ENCODE measurements at regions not wholly inside any gene's neighbourhood (a gene's known extent, or its start where the extent isn't known, plus 50 kb on each side); places are given as distances from the start of the nearest gene placed in this dataset.

DNA sequence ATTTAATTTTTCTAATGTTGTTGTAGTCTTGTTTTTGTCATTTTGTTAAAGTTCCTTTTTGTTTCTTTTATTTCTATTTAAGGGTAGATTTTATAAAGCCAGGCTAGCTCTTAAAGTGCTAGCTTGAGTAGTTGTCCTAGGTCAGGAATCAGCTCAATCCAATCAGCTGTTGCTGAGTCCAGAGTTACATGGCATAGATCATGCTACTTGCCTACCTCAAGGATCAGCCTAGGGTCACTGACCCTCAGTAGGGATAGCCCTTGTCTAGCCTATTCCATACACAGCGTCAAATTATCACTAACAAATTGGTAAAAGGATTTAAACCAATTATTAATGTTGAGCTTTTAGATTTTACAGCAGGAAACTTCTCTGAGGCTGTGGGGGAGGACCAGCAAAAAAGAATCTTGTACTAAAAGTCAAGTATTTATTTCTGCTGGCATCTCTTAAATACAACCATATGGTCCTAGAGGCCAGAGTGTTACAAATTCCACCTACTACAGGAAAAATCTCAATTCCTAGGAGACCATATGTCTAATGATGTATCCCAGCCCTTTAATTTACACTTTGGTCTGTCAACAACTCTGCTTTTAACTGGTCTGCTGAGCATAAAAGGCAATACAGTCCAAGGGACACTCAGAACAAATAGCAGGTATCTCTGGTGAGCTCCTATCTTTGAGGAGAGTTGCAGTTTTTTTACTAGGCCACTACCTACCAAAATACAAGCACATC lies 138.3 kb upstream of the PTPRG start (continued):
- no peak for TF ChIP-seq KLF9 (CRISPR knock-in tag; IDR thresholded peaks at IDR 0.05; ENCODE audit: low read depth)
- TF ChIP-seq ZMAT3 (CRISPR knock-in tag; conservative IDR thresholded peaks at IDR 0.05): no peak
- TF ChIP-seq, protein P1, sequence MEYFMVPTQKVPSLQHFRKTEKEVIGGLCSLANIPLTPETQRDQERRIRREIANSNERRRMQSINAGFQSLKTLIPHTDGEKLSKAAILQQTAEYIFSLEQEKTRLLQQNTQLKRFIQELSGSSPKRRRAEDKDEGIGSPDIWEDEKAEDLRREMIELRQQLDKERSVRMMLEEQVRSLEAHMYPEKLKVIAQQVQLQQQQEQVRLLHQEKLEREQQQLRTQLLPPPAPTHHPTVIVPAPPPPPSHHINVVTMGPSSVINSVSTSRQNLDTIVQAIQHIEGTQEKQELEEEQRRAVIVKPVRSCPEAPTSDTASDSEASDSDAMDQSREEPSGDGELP (IDR thresholded peaks at IDR 0.05; ENCODE audit: borderline replicate concordance, low read depth): no peak
- TF ChIP-seq ZNF224 (CRISPR knock-in tag; IDR thresholded peaks at IDR 0.05): no peak
- TF ChIP-seq ZNF816 (CRISPR knock-in tag; IDR thresholded peaks at IDR 0.05; ENCODE audit: borderline replicate concordance): no peak
- TF ChIP-seq PHF20 (CRISPR knock-in tag; IDR thresholded peaks at IDR 0.05): no peak
- no peak for TF ChIP-seq RORA (CRISPR knock-in tag; IDR thresholded peaks at IDR 0.05)
- TF ChIP-seq ZSCAN31 (CRISPR knock-in tag; IDR thresholded peaks at IDR 0.05; ENCODE audit: low read depth): no peak
- TF ChIP-seq, protein P2, sequence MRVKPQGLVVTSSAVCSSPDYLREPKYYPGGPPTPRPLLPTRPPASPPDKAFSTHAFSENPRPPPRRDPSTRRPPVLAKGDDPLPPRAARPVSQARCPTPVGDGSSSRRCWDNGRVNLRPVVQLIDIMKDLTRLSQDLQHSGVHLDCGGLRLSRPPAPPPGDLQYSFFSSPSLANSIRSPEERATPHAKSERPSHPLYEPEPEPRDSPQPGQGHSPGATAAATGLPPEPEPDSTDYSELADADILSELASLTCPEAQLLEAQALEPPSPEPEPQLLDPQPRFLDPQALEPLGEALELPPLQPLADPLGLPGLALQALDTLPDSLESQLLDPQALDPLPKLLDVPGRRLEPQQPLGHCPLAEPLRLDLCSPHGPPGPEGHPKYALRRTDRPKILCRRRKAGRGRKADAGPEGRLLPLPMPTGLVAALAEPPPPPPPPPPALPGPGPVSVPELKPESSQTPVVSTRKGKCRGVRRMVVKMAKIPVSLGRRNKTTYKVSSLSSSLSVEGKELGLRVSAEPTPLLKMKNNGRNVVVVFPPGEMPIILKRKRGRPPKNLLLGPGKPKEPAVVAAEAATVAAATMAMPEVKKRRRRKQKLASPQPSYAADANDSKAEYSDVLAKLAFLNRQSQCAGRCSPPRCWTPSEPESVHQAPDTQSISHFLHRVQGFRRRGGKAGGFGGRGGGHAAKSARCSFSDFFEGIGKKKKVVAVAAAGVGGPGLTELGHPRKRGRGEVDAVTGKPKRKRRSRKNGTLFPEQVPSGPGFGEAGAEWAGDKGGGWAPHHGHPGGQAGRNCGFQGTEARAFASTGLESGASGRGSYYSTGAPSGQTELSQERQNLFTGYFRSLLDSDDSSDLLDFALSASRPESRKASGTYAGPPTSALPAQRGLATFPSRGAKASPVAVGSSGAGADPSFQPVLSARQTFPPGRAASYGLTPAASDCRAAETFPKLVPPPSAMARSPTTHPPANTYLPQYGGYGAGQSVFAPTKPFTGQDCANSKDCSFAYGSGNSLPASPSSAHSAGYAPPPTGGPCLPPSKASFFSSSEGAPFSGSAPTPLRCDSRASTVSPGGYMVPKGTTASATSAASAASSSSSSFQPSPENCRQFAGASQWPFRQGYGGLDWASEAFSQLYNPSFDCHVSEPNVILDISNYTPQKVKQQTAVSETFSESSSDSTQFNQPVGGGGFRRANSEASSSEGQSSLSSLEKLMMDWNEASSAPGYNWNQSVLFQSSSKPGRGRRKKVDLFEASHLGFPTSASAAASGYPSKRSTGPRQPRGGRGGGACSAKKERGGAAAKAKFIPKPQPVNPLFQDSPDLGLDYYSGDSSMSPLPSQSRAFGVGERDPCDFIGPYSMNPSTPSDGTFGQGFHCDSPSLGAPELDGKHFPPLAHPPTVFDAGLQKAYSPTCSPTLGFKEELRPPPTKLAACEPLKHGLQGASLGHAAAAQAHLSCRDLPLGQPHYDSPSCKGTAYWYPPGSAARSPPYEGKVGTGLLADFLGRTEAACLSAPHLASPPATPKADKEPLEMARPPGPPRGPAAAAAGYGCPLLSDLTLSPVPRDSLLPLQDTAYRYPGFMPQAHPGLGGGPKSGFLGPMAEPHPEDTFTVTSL (CRISPR knock-in tag; IDR thresholded peaks at IDR 0.05; ENCODE audit: borderline replicate concordance): peak; percentile 44; the same call in 1 of the 2 replicates
- TF ChIP-seq ZNF703 (CRISPR knock-in tag; IDR thresholded peaks at IDR 0.05; ENCODE audit: borderline replicate concordance): no peak
- no peak for TF ChIP-seq CREB1 (IDR thresholded peaks at IDR 0.05)
- TF ChIP-seq CREB1 (CRISPR knock-in tag; IDR thresholded peaks at IDR 0.05): no peak
- TF ChIP-seq DNMT1 (CRISPR knock-in tag; IDR thresholded peaks at IDR 0.05): no peak
- no peak for TF ChIP-seq TP53 (CRISPR knock-in tag; conservative IDR thresholded peaks at IDR 0.05)
- TF ChIP-seq SNRNP70 (IDR thresholded peaks at IDR 0.05; ENCODE audit: low read depth, low read length): no peak
- TF ChIP-seq, protein P3, sequence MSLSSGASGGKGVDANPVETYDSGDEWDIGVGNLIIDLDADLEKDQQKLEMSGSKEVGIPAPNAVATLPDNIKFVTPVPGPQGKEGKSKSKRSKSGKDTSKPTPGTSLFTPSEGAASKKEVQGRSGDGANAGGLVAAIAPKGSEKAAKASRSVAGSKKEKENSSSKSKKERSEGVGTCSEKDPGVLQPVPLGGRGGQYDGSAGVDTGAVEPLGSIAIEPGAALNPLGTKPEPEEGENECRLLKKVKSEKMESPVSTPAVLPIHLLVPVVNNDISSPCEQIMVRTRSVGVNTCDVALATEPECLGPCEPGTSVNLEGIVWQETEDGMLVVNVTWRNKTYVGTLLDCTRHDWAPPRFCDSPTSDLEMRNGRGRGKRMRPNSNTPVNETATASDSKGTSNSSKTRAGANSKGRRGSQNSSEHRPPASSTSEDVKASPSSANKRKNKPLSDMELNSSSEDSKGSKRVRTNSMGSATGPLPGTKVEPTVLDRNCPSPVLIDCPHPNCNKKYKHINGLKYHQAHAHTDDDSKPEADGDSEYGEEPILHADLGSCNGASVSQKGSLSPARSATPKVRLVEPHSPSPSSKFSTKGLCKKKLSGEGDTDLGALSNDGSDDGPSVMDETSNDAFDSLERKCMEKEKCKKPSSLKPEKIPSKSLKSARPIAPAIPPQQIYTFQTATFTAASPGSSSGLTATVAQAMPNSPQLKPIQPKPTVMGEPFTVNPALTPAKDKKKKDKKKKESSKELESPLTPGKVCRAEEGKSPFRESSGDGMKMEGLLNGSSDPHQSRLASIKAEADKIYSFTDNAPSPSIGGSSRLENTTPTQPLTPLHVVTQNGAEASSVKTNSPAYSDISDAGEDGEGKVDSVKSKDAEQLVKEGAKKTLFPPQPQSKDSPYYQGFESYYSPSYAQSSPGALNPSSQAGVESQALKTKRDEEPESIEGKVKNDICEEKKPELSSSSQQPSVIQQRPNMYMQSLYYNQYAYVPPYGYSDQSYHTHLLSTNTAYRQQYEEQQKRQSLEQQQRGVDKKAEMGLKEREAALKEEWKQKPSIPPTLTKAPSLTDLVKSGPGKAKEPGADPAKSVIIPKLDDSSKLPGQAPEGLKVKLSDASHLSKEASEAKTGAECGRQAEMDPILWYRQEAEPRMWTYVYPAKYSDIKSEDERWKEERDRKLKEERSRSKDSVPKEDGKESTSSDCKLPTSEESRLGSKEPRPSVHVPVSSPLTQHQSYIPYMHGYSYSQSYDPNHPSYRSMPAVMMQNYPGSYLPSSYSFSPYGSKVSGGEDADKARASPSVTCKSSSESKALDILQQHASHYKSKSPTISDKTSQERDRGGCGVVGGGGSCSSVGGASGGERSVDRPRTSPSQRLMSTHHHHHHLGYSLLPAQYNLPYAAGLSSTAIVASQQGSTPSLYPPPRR (CRISPR knock-in tag; IDR thresholded peaks at IDR 0.05; ENCODE audit: borderline replicate concordance): no peak
